ENCODE measurements at regions not wholly inside any gene's neighbourhood (a gene's known extent, or its start where the extent isn't known, plus 50 kb on each side); places are given as distances from the start of the nearest gene placed in this dataset.

DNA sequence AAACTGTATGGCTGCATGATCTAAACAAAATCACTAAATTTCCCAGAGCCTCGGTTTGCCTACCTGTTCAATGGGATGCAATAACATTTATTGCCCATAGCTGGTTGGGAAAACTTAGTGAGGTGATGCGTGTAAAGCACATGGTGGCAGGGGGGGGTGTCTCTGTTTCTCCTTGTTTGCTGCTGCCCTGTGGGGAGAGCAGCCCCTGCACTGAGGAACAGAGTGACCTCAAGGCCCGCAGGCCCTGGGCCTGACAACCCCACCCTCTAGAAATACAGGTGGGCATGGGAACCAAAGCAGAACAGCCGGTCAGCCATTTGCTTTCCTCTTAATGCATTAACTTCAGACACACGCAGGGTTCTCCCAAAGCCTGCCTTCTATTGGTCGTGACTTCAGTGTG is 55.1 kb upstream of the SLC66A3 start:
- TF ChIP-seq TAF1 (IDR thresholded peaks at IDR 0.05; ENCODE audit: borderline replicate concordance, low read depth, low read length) = no peak
- Histone ChIP-seq H3K79me2 (ENCODE audit: insufficient read depth) (no peaks in the 10 kb centered on the region), H3K4me1 (ENCODE audit: control insufficient read depth in 1 of 2, insufficient read depth in 2 of 2, low read depth in 1 of 2, low read length in 1 of 2) (no peaks in the 10 kb centered on the region), H3K9ac (no peak overlapping the region), H3K9me3 (no peaks in the 10 kb centered on the region), H3K27ac (ENCODE audit: low read depth in 2 of 2, low read length in 1 of 2) (no peak overlapping the region), H4K20me1 (ENCODE audit: insufficient read depth) (no peaks in the 10 kb centered on the region), H3K36me3 (replicated peaks in 1 of 2; ENCODE audit: control insufficient read depth in 1 of 2, insufficient read depth in 2 of 2, low read length in 1 of 2) (no peaks in the 10 kb centered on the region), H3K9me2 (no peaks in the 10 kb centered on the region), H2AFZ (ENCODE audit: low read depth) (no peak overlapping the region), H3K4me2 (no peak overlapping the region), H3K4me3 (ENCODE audit: low read depth in 2 of 2, low read length in 1 of 2) (no peak overlapping the region), H3K27me3 (ENCODE audit: insufficient read depth) (no peaks in the 10 kb centered on the region), H3F3A (replicated peaks; ENCODE audit: insufficient read depth) (no peaks in the 10 kb centered on the region)
- DNase-seq = no peak
- POLR2A ChIA-PET = no interaction called here
- WGBS (ENCODE audit: low lambda C conversion rate) = 75% methylated on average over 6 of the region's 6 CpGs
- CTCF ChIA-PET = no interaction called here

- H3K36me3 ChIP-seq (replicated peaks in 1 of 2; ENCODE audit: control insufficient read depth in 1 of 2, insufficient read depth in 2 of 2, low read length in 1 of 2) = no peaks in the 10 kb centered on the region
- no peak overlapping the region for H3K9ac ChIP-seq
- no peaks in the 10 kb centered on the region for H3F3A ChIP-seq (replicated peaks; ENCODE audit: insufficient read depth)
- H3K9me3 ChIP-seq = no peaks in the 10 kb centered on the region
- WGBS (ENCODE audit: low lambda C conversion rate) = 73% methylated on average over 5 of the region's 6 CpGs
- no peak overlapping the region for H3K4me3 ChIP-seq (ENCODE audit: low read depth in 2 of 2, low read length in 1 of 2)
- H4K20me1 ChIP-seq (ENCODE audit: insufficient read depth) = no peaks in the 10 kb centered on the region
- CTCF ChIA-PET = interaction anchor here (0.6 to 1.3 kb wide), 2 partner anchors 191 to 361 kb away, joined by 3 read pairs; no protein-coding TSS in a partner anchor
- no peak for DNase-seq
- POLR2A ChIA-PET = no interaction called here
- TF ChIP-seq SIN3A (IDR thresholded peaks at IDR 0.05; ENCODE audit: borderline replicate concordance, low read depth, low read length) (no peak), RAD21 (IDR thresholded peaks at IDR 0.05; ENCODE audit: low read length) (no peak), POLR2AphosphoS5 (IDR thresholded peaks at IDR 0.05; ENCODE audit: low read depth, low read length) (no peak), FOXJ3 (CRISPR knock-in tag; IDR thresholded peaks at IDR 0.05) (no peak), EZH2phosphoT487 (IDR thresholded peaks at IDR 0.05; ENCODE audit: borderline replicate concordance, low read depth) (no peak), EP300 (IDR thresholded peaks at IDR 0.05; ENCODE audit: borderline replicate concordance in 1 of 2, low read depth in 1 of 2, low read length in 1 of 2) (no peak), TAF1 (IDR thresholded peaks at IDR 0.05; ENCODE audit: borderline replicate concordance, low read depth, low read length) (no peak), USF2 (IDR thresholded peaks at IDR 0.05; ENCODE audit: borderline replicate concordance, low read depth, low read length) (no peak), RXRA (IDR thresholded peaks at IDR 0.05; ENCODE audit: borderline replicate concordance, low read depth) (no peak), FOXM1 (IDR thresholded peaks at IDR 0.05; ENCODE audit: low read depth) (no peak), USF1 (IDR thresholded peaks at IDR 0.05; ENCODE audit: borderline replicate concordance, low read depth) (no peak), FOSL2 (IDR thresholded peaks at IDR 0.05; ENCODE audit: borderline replicate concordance, low read depth) (no peak), NRF1 (IDR thresholded peaks at IDR 0.05; ENCODE audit: low read depth, low read length) (no peak), RFX5 (IDR thresholded peaks at IDR 0.05; ENCODE audit: low read length) (no peak), MAX (IDR thresholded peaks at IDR 0.05; ENCODE audit: low read depth) (no peak)
- H3K9me2 ChIP-seq = no peaks in the 10 kb centered on the region
- H3K79me2 ChIP-seq (ENCODE audit: insufficient read depth) = no peaks in the 10 kb centered on the region
- H3K27ac ChIP-seq (ENCODE audit: low read depth in 2 of 2, low read length in 1 of 2) = no peak overlapping the region
- H3K4me1 ChIP-seq (ENCODE audit: control insufficient read depth in 1 of 2, insufficient read depth in 2 of 2, low read depth in 1 of 2, low read length in 1 of 2) = no peaks in the 10 kb centered on the region
- H3K27me3 ChIP-seq (ENCODE audit: insufficient read depth) = no peaks in the 10 kb centered on the region
- H3K4me2 ChIP-seq = no peak overlapping the region
- H2AFZ ChIP-seq (ENCODE audit: low read depth) = no peak overlapping the region
These were observed 54.3 kb upstream of the SLC66A3 start for GRCh38 chr2:11100976-11101375.

Data from SK-N-SH (cell line).